ENCODE measurements at regions not wholly inside any gene's neighbourhood (a gene's known extent, or its start where the extent isn't known, plus 50 kb on each side); places are given as distances from the start of the nearest gene placed in this dataset.

GRCh38 chr6:10465629-10466499, 51.0 kb upstream of the TFAP2A start:
- peak; percentile 18 for DNase-seq (ENCODE audit: low read depth)
